ENCODE measurements at regions not wholly inside any gene's neighbourhood (a gene's known extent, or its start where the extent isn't known, plus 50 kb on each side); places are given as distances from the start of the nearest gene placed in this dataset.

- TF ChIP-seq POLR2A (IDR thresholded peaks at IDR 0.05) (no peak), CTCF (IDR thresholded peaks at IDR 0.05) (no peak), EP300 (IDR thresholded peaks at IDR 0.05) (no peak)
Measured at GRCh38 chr14:54206516-54206915, 190.3 kb upstream of the CDKN3 start.
